Putamen (tissue), 1 donor: ENCODE measurements at regions not wholly inside any gene's neighbourhood (a gene's known extent, or its start where the extent isn't known, plus 50 kb on each side); places are given as distances from the start of the nearest gene placed in this dataset.

Experiments
- DNase-seq: peaks from one replicate; pipeline ENCODE4 v3.0.0-alpha.2; 2016; ENCODE audit warnings: low spot score

DNA sequence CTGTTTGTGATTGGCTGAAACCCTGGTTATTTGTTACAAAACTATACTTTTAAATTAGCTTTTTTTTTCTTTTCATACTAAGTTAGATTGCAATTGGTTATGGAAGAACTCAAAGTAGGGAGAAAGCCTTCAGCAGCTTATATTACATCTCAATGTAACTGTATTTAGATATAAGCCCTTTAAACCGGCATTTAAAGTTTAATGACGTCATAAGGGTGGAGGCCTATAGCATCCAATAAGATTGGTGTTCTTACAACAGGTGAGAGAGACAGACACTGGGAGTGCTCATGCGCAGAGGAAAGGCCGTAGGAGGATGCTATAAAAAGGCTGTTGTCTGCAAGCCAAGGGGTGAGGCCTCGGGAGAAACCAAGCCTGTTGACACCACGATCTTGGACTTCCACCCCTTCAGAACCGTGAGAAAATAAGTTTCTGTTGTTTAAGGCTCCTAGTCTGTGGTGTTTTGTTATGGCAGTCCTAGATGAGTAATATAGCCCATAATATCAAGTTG lies 1198.8 kb upstream of the SPRY2 start:
- no peak for DNase-seq

DNA sequence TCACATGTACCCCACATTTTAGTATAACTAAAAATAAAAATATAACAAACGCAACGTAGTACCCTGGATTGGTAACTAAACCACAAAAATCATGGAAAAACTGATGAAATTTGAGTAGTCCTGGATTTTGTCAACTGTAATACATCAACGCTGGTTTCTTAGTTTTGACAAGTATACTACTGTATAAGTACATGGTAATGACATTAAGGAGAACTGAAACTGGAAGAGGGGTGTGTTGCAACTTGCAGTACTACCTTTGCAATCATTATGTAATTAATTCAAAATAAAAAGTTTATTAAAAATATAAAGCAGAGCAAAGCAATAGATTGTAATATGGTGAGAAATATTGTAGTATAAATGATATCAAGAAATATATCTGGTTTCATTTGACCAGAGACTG lies 1158.0 kb upstream of the SPRY2 start:
- DNase-seq: no peak

DNA sequence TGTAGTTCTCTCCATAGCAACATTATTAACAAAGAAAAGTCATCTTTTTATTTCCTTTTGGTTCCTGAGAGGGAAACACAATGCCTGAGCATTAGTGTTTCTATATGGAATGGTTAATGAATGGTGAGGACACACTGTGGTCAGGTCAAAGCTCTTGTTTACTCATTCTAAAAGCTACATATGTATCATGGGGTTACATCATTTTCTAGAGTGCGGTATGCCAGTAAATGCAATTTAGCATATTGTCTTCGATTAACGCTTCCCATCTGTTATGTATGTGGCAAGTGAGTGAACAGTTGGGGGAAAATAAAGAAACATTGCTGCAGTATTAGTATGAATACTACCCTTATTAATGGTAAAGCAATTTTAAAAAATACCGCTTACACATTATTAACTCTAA lies 1152.2 kb upstream of the SPRY2 start:
- no peak for DNase-seq

DNA sequence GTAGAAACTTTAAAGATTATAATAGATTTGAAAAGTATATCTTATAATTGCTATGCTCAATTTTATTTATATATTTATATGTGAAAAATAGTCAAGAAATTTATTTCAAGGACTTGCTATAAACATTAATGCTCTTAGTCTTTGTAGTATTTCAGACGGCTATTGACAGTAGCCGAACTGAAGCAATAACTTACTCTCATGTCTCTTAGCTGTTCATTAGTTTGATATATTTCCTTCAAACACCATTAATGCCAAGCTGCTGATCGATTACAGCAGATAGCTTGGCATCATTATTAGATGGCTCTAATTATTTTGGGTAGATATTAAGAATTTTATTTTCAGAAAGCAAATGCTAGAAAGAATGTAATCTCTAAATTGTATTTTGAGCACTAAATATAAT lies 1151.5 kb upstream of the SPRY2 start:
- DNase-seq: no peak

DNA sequence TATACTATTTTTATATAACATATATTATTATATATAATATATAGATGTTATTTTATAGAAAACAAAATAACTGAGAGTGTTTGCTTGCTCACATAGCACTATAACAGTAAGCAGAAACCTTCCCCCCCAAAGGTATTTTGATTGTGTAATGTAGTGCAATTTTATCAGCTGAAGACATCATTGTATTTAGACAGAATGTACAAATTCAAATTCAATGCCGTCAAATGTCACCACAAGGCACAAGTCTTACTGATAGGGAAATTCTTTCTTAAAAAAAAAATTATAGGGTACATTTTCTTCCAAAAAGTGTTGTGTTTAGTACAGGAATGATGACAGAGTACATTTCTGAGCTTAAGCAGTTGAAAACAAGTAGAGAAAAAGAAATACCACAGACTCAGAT lies 1147.1 kb upstream of the SPRY2 start:
- DNase-seq: no peak

DNA sequence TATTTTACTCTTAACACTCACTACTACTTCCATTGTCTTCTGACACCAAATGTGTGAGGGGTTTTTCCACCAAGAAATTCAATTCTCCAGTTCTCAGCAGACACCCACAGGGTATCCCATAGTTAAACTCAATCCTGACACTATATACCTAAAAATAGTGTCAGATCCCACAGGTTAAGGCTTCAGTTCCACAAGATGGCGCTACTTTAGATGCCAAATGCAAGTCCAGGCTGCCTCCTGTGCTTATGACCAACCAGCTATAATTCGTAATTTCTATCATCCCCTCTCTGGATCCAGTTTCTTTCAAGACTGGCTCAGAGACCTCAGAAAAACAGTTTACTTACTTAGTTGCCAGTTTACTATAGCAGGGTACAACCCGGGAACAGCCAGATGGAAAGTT lies 1146.2 kb upstream of the SPRY2 start:
- no peak for DNase-seq

DNA sequence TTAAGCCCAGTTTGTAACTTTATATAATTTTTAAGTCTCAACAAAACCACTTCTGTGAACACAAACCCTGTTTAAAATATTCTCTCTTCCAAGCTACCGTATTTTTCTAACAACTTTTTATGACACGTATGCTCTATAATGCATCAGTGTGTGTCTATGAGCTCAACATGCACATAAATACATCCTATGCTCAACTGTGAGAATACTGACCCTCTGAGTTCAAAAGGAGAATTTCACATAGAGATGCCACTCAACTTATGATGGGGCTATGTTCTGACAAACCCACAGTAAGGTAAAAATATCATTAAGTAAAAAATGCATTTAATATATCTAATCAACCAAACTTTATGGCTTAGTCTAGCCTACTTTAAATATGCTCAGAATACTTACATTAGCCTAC lies 1139.7 kb upstream of the SPRY2 start:
- no peak for DNase-seq

DNA sequence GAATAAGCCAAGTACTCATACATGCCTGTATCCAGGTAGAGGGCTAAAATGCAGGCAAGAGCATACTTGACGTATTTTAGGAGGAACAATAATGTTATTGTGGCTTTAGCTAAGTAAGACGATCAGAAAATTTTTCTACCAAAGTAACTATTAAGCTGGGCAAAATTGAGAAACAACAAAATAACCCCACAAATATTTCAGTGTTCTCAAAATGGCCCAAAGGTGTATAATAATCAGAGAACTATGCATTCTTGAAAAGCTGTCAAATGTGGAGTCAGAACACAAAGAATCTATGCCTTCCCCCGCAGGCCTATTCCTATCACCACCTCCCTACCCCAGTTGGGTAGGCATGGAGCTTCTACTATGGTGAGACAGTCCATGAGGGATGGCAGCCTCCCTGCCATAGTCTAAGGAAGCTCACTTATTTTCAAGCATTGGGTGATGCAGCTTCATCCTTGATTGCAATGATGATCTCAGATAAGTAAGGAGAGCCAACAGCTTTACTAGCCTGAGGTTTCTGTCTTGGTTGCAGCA lies 1132.5 kb upstream of the SPRY2 start:
- no peak for DNase-seq

DNA sequence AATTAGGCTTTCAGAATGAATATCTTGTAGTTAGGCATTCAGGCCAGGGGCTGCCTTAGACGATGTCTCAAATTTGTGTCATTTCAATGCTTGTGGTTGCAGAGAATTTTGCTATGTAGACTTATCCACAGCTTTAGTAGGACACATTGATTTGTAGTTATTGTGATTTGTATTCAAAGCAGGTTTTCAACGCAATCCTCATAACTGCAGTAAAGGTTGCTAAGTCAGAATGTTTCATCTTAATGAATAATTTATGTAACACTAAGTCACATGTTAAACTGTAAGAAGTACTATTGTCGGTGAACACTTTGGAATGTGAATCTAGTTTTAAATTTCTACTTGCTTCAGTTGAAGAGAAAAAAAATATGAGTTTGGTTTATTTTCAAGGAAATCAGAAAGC lies 1117.2 kb upstream of the SPRY2 start:
- DNase-seq: no peak

DNA sequence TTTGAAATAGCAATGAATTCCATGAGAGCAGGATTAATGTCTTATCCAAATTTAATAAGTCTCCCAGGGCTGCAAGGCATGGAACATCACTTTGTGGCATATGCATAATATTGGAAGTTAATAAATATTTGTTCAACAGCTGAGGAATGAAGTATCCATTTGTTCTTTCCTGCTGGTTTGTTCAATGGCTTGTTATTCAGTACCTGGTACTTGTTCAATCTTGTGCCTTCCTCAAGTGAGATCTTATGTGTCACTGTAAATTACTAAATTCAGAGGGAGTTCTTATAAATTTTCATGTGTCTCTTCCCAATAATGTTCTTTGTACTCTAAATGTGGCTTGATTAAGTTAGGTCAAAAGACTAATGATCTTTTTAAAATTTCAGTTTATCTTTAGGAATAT lies 1105.5 kb upstream of the SPRY2 start:
- DNase-seq: no peak

DNA sequence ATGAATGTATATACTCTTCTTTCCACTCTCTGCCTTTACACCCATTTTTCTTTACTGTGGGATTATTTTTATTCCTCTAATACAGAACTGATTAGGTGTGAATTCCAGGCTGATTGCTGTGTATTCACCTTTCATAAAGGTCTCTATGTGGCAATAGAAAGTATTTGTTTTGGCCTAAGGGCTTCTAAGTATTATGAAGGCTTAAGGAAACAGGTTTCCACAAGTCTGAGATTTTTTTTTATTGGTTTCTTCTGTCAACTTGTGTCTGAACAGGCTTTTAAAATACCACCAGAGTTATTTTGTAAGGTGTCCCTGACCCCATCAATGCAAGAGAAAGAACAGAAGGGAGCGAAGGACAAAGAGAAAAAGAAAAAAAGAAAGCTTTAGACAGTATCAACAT lies 1102.0 kb upstream of the SPRY2 start:
- no peak for DNase-seq

DNA sequence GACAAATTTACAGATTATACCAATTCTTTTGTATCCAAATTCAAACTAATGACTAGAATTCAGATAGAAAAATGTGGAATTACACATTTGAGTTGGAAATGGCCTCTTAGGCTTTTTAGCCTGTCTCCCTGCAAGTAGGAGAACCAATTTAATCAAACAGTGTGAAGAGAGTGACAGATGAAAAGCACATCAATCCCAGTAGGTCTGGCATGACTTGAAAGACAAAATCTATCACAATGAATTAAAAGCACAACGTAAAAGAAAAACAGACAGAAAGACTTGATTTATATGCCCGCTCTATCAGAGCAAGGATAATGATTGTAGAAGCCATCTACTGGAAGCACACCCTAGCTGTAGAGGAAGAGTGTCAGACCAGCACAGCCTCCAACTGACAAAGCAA lies 1084.4 kb upstream of the SPRY2 start:
- DNase-seq: no peak

DNA sequence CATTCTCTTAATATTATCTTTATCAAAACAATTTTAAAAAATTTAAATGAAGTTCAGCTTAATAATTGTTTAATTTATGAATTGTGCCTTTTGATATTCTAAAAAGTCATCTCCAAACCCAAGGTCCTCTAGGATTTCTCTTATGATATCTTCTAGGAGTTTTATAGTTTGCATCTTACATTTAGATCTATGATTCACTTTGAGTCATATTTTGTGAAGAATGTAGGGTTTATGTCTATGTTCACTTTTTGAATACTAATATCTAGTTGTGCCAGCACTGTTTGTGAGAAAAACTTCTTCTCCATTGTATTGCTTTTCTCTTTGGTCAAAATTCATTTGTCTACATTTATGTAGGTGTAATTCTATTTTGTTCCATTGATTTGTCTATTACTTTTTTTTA lies 1068.4 kb upstream of the SPRY2 start:
- DNase-seq: no peak

DNA sequence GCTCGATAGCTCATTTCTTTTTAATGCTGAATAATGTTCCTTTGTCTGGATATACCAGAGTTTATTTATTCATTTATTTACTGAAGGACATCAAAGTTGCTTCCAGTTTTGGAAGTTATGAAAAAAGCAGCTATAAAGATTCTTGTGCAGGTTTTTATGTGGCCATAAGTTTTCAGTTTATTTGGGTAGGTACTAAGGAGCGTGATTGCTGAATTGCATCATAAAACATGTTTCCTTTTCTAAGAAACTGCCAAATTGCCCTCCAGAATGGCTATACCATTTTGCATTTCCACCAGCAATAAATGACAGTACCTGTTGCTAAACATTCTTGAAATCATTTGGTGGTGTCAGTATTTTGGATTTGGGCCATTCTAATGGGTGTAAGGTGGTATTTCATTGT lies 1067.7 kb upstream of the SPRY2 start:
- no peak for DNase-seq

DNA sequence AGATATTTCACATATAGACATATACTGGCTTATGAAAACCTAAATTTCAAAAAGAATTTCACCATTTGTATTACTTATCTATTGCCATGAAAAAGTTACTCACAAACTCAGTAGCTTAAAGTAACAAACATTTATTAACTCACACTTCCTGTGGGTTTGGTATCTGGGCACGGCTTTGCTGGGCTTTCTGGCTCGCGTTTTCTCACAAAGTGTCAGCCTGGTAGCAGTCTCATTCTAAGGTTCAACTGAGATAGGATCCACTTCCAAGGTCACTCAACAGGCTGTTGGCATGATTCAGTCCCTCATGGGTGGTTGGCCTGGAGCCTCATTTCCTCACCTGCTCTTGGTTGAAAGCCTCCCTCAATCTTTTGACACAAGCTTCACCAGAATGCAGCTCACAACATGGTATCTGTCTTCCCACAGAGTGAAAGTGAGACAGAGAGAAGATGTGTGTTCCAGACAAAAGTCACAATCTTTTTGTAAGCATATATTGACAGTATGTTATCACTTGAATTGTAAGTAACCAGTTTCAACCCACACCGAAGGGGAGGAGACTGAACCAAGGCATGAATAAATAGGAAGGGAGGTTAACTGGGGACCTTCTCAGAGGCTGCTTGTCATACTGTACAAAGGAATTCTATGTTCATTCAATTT lies 1065.8 kb upstream of the SPRY2 start:
- no peak for DNase-seq

DNA sequence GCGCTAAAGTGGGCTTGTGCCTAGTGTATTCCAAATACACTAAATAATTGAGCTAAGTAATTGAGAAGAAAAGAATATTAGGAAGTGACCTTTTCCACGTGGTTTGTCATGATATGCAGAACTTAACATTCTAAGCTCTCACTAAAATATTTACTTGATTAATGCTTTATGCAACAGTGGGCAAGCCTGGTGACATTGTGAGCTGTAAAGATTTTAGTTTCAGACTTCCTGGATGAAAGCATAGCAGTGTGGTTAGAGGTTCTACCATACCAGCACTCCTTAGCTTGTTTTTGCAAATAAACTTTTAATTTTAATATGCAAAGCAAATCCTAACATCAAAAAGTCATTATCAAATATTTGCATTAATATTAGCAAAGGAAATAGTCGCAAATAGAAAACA lies 1065.1 kb upstream of the SPRY2 start:
- no peak for DNase-seq

DNA sequence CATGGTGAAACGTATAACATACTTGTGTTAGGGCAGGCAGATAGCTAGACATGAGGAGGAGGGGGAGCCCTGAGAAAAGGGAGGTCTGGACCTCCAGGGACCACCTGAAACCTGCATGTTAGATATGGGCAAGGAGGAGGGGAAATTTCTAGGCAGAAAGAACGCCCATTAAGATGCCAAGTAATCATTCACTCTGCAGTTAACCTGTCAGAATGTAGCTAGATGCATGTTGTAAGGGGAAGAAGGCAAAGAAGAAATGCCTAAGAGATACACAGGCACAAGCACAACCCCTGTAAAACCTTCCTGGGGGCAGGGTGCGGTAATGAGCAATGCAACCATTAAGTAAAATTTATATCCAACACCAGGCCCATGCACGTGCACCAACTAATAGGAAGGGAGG lies 1055.3 kb upstream of the SPRY2 start:
- DNase-seq: no peak

DNA sequence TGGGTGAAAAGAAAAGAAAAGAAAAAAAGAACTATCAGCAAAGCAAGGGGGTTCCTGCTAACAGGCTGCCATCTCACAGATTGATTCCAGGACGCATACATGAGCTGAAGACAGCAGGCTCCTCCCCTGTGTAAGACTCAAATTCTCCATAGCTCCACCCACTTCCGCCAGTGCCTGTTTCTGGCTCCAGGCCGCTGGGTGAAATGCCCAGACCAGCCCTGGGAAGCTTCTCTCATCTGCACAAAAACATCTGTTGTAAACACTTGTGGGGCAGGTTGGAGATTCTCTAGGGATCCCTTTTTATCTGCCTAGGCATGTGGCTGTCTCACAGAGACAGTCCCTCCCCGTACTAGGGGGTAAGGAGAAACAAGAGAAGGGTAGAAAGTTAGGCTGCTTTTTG lies 1054.4 kb upstream of the SPRY2 start:
- no peak for DNase-seq

DNA sequence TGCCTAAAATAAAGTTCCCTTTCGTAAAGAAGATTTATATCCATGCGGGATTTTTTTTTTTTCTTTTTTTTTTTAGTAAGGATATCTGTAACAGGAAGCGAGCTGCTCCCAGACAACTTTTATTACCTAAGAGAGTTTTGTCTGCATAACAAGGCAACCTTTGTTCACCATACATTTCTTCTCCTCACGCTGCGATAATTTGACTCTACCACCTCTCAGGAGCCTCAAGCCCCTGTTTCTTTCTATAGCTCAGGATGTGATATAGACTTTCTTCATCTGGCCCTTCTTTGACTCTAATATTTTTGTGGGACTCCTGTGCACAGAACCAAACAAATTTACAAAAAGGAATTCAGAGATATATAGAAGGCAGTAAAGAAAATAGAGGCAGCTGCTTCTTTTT lies 1053.7 kb upstream of the SPRY2 start:
- no peak for DNase-seq

DNA sequence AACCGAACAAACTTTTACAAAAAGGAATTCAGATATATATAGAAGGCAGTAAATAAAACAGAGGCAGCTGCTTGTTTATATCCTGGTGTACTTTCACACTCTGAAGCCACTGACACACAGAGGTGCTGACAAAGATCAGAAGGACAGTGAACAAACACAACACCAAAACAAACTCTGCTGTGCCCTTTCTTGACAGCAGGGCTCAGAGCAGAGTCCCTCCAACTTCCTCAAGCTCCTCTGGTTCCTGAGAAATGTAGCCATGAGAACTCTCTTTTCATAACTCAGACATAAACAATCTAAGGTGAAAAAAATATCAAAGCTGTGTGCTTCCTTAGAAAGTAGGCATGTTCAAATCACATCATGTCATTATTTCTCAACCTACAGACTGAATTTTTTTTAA lies 1052.8 kb upstream of the SPRY2 start:
- DNase-seq: no peak

DNA sequence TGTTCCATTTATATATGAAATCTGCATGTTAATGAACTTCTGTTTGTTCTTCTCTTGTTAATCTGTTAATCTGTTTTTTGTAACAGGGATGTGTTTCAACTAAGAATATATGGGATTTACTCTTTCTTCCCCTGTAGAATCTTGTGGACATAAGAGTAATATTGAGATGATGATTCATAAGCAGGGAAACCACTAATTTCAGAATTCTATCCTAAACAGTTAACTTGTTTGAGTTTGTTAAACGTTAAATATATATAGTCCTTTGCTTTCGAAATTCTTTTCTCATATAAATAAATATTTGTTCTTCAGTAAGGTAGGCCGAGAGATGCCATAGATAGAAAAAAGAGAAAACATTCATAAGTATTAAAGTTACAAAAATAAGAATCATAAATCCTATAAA lies 1052.2 kb upstream of the SPRY2 start:
- no peak for DNase-seq

DNA sequence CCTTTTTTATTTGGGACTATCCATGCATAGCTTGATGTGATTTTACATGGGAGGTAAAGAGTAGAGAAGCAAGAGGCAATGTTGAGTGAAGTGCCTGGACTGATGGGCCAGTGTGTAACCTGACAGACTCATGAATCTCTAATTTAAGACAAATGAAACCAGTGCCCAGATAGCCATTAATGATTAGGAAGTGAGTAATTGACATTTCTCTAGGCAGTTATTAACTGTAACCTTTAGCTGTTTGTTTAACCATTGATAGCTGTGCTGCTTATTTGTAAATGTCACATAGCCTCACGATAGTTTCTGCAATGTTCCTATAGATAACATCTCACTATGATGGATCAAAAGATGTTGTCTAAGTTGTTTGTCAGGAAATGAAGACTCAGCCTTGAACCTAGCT lies 1047.5 kb upstream of the SPRY2 start:
- DNase-seq: no peak

DNA sequence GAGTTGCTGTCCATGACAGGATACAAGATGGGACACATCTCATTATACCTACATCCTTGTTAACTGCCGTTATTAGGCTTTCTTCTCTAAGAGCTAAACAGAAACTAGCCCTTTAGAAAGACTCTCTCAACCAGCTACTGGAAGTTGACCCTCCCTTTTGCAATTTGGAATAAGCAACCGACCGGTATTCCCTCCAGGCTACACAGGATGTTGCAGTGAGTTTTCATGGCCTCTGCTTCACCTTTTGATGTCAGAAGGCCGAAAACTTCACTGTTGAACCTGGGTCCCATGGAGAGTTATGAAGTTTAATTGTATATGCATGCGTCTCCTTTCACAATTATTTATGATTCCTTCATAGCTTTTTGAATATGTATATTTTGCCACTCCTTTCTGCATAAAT lies 1042.5 kb upstream of the SPRY2 start:
- no peak for DNase-seq

DNA sequence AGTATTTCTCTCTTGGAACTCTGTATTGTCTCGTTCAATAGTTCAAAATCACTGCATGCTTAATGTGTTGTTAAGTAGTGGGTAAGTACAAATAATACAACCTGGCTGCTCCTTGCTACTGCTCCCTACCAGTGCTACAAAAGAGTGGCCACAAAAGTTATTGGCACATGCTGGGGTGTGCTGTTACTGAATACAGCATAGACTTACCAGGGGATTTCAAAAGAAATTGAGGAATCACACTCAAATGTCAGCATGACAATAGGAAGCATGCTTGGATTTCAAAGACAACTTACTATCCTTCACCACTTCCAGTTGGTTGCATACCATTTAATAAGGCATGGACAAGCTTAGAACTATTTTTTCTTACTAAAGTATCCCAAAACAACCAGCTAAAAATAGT lies 1041.3 kb upstream of the SPRY2 start:
- no peak for DNase-seq
